ENCODE measurements at regions not wholly inside any gene's neighbourhood (a gene's known extent, or its start where the extent isn't known, plus 50 kb on each side); places are given as distances from the start of the nearest gene placed in this dataset.

- no peak for TF ChIP-seq CTCF (IDR thresholded peaks at IDR 0.05; ENCODE audit: low read depth, low read length, missing control alignments)
- in situ Hi-C loops (cut with HindIII; ENCODE audit: low sequenced_read_pairs), result no loop called here
- no peak for DNase-seq (ENCODE audit: low read depth)
- H3K4me3 ChIP-seq (ENCODE audit: low read depth, low read length), result no peak overlapping the region
Measured at GRCh38 chr17:22695228-22695619, 1002.9 kb downstream of the KCNJ18 start.

- TF ChIP-seq CTCF (IDR thresholded peaks at IDR 0.05; ENCODE audit: low read depth, low read length, missing control alignments), result no peak
- H3K4me3 ChIP-seq (ENCODE audit: low read depth, low read length), result no peak overlapping the region
- DNase-seq (ENCODE audit: low read depth), result no peak
- in situ Hi-C loops (cut with HindIII; ENCODE audit: low sequenced_read_pairs), result no loop called here
Measured at GRCh38 chr17:22703204-22703603, 1010.9 kb downstream of the KCNJ18 start.

- in situ Hi-C loops (cut with HindIII; ENCODE audit: low sequenced_read_pairs), result no loop called here
- no peak overlapping the region for H3K4me3 ChIP-seq (ENCODE audit: low read depth, low read length)
- no peak for DNase-seq (ENCODE audit: low read depth)
- no peak for TF ChIP-seq CTCF (IDR thresholded peaks at IDR 0.05; ENCODE audit: low read depth, low read length, missing control alignments)
Measured at GRCh38 chr17:22703786-22704441, 1011.6 kb downstream of the KCNJ18 start.

- TF ChIP-seq CTCF (IDR thresholded peaks at IDR 0.05; ENCODE audit: low read depth, low read length, missing control alignments), result no peak
- in situ Hi-C loops (cut with HindIII; ENCODE audit: low sequenced_read_pairs), result no loop called here
- DNase-seq (ENCODE audit: low read depth), result no peak
- H3K4me3 ChIP-seq (ENCODE audit: low read depth, low read length), result no peak overlapping the region
Measured at GRCh38 chr17:22704674-22705073, 1012.4 kb downstream of the KCNJ18 start.

- H3K4me3 ChIP-seq (ENCODE audit: low read depth, low read length), result no peak overlapping the region
- DNase-seq (ENCODE audit: low read depth), result no peak
- TF ChIP-seq CTCF (IDR thresholded peaks at IDR 0.05; ENCODE audit: low read depth, low read length, missing control alignments), result no peak
- in situ Hi-C loops (cut with HindIII; ENCODE audit: low sequenced_read_pairs), result no loop called here
Measured at GRCh38 chr17:22707626-22708025, 1015.3 kb downstream of the KCNJ18 start.

- no peak for TF ChIP-seq CTCF (IDR thresholded peaks at IDR 0.05; ENCODE audit: low read depth, low read length, missing control alignments)
- no peak for DNase-seq (ENCODE audit: low read depth)
- in situ Hi-C loops (cut with HindIII; ENCODE audit: low sequenced_read_pairs), result no loop called here
- H3K4me3 ChIP-seq (ENCODE audit: low read depth, low read length), result no peak overlapping the region
Measured at GRCh38 chr17:22717211-22717610, 1024.9 kb downstream of the KCNJ18 start.
